ENCODE measurements at regions not wholly inside any gene's neighbourhood (a gene's known extent, or its start where the extent isn't known, plus 50 kb on each side); places are given as distances from the start of the nearest gene placed in this dataset.

- TF ChIP-seq POLR2A (IDR thresholded peaks at IDR 0.05; ENCODE audit: extremely low read depth, insufficient read length) (no peak), CTCF (IDR thresholded peaks at IDR 0.05; ENCODE audit: low read depth, low read length) (no peak)
Observed at GRCh38 chr4:45638641-45639040, 485.2 kb downstream of the GABRG1 start.

Data from NB4 (cell line).